GM19438 (cell line): ENCODE measurements at regions not wholly inside any gene's neighbourhood (a gene's known extent, or its start where the extent isn't known, plus 50 kb on each side); places are given as distances from the start of the nearest gene placed in this dataset.
A peak's percentile ranks its signal among the peaks of the same experiment; 100 is the strongest.

Experiments
- ATAC-seq: cut with Tn5 transposase; IDR thresholded peaks from one replicate; pipeline ENCODE4 v1.9.1; 2021; ENCODE audit warnings: low read depth; ENCODE audit not compliant: unreplicated experiment

DNA sequence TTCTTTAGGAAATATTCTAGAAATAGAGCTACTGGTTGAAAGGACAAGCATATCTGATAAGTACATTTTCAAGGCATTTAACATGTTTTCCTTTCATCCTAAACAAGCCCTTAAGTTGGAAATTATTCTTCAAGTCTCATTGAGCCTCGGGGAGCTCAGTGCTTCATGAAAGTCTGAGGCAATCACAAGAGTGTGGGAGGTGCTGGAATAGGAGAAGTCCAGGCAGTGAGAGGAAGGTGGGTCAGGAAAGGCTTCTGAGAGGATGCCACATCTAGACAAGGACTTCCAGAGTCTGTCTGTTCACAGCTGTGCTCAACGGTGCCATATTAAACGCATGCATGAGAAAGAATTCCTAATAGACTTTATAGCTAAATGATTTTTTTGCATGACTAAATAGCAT, 69.8 kb downstream of the CD83 start:
- ATAC-seq: no peak

DNA sequence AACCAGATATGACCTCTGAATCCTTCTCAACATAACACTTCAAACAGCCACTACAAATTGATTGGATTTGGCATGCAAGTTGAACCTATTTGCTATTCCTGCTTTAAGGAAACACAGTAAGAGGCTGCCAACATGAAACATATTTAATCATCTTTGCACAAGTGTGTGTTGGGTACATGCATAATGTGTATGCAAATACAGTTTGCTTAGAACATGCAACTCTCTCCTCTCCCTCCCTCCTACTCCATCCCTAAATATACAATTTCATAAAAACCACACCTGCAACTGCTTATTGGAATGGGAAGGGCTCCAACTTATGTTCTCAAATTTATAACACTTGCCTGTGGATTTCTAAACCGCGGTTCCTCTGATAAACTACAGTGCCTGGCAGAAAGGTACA, 71.5 kb downstream of the CD83 start:
- no peak for ATAC-seq

DNA sequence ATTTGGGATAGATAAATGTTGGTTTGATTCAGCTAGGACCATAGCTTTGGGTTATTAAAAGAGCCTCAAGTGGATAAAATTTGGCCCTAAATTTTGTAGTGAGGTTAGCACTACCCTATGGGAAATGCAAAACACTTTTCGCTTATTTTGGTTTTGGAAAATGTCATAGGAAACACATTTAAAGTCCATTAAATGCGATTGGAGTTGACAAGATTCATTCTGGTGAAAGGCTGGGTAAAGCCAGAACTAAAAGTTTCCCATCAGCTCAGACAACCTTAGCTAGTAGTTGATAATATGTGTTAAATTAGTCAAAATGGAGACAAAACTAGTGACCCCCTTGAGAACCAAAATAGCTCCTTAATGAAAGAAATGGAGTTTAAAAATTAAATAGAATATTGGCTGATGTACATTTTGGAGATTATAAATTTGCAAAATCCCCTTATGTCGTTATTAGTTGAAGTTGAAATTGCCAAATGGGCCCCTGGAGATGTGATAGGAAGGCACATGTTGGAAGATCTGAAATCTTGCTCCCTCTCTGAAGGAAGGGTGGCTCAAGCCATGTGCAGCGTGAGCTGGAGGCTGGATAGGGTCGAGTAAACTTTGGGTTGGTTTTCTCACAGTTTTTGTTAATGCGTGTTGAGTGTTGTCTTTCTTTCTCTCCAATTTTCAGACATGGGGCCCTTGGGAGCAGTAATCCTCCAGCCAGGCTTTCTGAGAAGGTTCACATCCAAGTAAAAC, 72.8 kb downstream of the CD83 start:
- no peak for ATAC-seq

DNA sequence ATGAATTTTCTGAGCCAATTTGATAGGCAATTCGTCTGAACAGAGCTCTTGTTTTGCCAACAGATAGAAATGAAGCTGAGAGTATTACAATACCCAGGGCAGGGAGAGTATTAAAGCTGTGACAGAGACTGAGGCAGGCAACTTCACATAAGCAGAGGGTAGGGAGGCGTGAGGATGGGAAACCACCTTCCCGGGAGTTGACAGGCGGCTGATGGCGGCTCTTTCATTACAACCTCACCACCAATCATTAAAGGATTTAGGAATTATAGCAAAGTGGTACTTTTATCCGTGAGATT, 73.3 kb downstream of the CD83 start:
- ATAC-seq: no peak

DNA sequence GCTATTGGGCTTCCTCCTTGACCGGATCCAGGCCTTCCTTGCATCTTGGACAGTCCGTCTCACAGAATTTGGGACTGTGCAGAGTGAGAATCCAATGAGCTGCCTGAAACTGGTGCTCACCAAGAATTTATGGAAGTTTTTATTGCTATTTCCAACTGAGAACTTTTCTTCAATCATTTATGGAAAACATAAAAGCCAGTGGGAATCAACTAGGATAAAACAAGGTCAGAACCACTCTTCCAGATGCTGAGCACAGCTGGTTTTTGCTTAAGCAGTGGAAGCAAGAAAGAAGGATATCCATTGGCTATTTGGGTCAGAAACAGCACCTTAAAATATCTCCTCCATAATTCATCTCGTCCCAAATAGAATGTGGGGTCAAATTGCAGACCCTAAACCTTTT, 74.2 kb downstream of the CD83 start:
- no peak for ATAC-seq

DNA sequence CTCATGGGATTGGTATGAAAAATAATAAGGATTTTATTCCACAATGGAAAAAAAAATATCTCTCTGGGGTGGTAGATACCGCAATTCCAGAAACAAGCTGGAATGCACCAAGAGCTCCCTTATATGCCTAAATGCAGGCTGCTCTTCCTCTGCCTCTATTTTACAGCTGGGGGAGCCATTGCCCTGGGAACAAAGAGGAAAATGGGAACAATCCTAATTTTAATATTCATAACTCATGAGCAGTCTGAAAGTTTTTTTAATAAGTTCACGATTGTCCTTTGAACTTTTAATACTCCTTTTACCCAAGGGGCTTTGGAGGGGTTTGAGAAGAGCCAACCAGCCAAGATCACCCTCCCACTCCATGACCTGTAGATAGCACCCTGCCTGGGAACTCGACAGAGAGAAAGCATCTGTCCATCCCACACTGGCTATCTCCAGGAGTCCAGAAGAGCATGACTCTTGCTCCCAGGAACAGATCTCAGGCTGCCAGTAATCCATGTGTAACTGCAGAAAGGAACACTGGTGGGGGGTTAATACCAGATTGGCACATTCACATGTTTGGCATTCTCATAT, 74.7 kb downstream of the CD83 start:
- ATAC-seq: no peak

DNA sequence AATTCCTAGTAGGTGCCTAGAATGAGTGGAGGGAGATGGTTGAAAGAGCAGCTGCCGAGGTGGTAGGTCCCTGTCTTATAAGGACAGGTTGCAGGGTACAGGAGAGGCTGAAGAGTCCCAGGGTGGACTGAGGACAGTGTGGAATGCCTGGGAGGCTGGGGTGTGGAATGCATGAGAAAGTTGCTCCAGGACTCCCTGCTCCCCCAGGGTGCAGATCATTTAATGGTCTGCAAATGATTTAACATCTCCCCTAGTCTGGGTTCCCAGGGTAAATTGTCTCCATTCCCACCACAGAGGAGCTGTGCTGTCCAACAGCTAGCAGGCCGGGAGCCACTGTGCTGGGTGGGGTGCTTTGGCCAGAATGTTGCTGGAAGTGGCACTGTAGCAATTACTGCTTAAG, 76.0 kb downstream of the CD83 start:
- ATAC-seq: no peak

DNA sequence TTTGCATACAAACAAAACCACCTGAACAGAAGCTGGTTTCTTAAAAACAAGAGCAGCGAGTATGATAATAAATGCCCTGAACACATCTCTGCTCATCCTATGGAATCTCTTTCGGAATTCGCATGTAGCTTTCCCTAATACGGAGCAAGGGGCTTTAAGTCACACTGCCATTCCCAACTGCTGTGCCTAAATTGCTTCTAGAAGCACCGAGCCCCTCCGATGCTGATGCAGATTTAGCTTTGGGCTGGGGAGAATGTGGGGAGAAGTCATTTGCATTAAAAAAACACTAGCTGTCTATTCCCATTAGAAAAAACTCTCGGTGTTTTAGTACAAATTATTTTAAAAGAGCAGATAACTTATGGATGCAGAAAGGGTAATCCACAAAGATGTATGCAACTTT, 76.9 kb downstream of the CD83 start:
- no peak for ATAC-seq

DNA sequence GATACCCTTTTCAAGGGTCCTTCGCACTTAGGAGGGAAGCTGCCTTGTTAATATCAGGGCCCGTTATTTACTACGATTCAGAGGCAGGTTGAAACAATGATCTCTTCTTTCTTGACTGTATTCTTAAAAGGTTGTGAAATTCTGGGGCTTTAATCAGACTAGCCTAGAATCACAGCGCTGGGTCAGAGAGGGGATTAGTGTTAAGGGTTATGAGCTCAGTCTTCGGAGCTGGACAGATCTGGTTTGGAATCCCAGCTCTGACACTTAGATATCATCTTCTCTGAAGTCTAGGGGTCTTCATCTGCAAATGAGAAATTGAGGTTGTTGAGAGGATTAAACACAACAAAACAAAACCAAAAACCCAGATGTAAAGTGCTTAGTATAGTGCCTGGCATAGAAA, 77.4 kb downstream of the CD83 start:
- ATAC-seq: no peak

DNA sequence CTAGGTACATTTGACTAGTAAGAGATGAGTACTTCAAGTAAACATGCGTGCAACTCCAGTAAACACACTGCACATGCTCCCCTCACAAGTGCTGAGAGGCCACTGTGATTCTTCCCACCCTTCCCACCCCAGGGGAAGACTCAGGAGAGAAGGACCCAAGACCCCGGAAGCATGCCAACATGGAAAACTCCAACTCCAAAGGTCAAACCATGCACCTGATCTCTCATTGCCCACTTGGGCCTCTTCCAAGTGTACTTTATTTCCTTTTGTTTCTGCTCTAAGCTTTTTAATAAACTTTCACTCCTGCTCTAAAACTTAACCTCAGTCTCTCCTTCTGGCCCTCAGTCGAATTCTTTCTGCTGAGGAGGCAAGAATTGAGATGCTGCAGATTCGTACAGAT, 78.5 kb downstream of the CD83 start:
- no peak for ATAC-seq

DNA sequence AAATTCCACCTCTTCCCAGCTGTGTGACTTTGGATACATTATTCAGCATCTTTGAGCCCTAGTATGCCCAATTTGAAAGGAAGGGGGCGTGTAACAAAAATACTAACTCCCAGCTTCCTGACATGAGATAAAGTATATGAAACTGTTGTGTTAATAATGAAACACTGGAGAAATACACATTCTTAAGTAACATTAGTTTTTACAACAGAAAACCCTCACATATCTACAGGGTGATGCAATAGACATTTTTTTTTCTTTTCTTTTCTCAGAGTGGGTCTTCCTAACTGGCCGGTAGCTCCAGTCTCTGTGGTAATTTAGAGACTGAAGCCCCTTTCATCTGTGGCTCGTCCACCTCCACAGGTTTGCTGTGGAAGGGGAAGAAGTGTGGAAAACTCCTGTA, 79.5 kb downstream of the CD83 start:
- ATAC-seq: no peak

DNA sequence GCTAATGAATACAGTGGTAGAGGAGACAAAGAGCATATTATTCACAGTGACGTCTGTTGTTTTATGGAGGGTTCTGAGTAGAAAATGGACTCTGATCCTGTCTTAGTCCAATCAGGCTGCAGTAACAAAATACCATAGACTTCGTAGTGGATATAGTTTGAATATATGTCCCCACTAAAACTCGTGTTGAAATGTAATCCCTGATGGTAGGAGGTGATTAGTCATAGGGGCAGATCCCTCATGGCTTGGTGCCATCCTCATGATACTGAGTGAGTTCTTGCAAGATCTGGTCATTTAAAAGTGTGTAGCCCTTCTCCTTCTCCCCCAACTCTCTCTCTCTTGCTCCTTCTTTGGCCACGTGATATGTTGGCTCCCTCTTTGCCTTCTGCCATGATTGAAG, 82.5 kb downstream of the CD83 start:
- ATAC-seq: no peak

DNA sequence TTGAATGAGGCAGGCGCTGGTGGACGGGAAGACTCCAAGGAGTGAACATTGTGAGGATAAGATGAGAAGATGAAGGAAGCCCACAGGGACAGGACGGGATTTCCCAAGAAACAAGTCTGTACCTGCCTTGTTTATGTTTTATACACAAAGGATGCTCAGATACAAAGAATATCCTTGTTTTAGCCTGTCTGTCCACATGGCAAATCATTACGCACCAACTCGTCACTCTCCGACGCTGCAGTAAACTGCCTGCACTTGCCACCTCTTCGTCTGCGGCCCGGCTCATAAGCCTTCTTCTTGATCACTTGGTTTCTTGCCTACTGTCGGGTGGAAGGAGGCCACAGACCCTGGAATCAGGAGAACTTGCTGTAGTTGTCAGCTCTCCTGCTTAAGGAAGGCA, 85.4 kb downstream of the CD83 start:
- ATAC-seq: no peak

DNA sequence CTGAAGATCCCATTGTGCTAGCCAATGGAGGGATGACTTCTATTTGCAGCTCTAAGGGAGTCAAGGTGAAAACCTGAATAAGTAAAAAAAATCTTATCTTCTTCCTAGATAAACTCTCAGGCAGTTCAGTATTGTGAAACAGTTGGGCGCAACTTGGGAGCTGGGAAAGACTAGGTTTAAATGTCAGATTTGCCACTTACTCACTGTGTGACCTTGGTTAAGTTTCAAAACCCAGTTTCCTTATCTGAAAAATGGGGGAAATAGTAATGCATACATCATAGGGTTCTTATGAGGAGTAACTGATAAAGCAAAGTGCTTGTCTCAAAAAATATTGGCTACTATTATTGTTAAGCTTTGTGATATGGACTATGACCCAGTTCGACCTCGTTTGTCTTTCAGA, 88.8 kb downstream of the CD83 start:
- ATAC-seq: no peak

DNA sequence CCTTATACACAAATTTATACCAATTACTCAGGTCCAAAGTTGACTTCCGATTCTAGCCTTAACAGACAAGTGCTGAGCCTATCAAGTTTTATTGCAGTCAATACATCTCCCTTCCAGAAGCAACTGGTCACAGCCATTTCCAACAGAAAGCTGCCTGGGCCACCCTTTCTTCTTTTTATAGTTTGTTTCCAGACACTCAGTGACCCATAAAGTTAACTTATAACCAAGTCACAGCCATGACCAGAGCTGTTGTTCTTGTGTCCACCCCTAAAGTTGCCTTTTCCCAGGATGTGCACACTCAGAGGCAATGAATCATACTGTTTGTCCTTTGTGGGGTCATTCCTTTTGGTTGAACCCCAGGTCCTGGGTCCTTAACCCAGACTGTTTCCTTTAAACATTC, 89.9 kb downstream of the CD83 start:
- ATAC-seq: no peak

DNA sequence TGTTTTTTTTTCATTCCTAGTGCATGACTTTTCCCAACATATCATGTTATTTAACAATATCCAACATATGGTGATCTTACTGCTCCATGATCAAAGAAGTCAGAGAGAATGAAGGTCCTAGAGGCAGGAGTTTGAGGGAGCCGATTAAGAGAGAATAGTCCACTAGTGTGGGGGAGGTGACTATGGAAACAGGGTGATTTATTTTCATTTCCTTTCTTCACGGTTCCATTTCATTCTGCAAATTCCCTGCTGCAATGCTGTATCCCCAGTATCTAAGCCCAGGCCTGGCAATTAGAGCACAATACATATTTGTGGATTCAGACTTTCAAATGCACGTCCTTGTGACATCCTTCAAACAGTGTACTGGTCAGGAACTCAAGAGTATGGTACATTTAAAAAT, 91.4 kb downstream of the CD83 start:
- ATAC-seq: no peak

DNA sequence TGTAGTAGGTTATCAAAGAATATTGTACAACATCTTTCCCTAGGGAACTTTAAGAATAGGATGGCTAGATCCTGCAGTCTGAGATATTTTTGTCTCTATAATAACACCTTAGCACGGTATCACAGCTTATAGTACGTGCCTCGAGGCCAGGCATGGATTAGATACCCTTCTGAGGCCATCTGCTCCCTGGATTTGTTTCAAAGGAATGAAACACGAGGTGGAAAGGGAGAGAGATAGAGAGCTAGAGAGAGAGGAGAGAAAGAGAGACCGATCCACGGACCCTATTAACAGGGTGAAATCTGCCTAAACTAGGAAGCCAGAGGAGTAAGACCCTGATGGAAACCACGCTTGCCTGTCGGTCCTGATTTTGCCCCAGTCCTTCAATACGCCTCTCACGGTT, 92.5 kb downstream of the CD83 start:
- ATAC-seq: no peak

DNA sequence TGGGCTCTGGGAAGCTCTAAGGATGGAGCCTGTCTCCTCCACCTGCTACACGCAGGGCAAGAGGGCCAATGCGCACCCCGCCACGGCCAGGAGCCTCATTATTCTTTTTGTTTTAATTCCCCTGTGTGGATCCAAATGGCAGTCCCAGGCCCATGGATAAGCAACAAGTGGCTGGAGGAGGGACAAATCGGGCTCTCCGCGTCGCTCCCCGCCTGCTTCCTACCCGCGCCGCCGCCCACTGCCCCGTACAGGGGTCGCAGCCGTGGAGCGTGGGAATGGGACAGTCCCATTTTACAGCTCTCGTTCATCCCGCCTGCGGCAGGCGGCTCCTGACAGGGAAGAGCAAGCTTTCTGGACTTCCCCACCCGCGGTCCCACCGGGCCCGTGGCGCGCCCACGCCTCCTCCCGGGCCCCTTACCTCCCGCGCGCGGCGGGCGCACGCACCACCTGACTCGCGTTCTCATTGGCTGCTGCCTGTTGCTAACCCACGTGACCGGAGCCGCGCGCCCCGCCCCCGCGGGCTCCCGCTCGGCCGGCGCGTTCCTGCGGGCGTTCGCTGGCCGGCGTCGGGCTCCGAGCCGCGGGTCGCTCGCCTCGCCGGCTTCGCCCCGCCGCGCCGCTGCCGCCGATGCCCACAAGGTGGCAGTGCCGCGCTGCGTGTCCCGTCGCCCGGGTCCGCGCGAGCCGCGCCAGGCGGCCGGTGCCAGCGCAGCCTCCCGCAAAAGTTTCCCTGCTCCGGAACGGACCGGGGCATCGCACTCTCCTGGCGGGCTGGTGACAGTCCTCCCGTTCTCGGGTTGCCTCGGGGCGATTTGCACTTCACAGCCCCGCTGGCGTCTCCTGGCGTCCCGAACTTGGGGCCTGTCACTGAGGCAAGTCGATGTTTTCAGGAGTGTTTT, 93.3 kb downstream of the CD83 start:
- ATAC-seq: peak; percentile 93

DNA sequence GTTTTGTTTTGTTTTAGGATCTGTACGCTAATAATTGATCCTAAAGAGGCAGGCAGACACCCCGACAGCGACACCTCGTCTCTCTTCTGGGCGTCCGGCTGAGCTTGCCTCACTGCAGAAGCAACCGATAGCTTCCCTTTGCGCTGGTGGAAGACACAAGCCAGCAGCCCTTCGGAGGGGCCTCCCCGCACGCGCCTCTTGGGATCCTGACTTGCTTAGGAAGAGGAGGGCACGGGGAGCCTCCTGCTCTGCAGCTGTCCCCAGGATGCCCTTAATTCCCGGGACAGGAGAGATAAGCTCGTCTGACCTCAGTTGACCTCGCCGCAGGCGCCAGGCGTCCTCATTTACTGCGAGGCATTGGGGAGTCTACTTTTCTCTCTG, 94.0 kb downstream of the CD83 start:
- ATAC-seq: peak; percentile 22

DNA sequence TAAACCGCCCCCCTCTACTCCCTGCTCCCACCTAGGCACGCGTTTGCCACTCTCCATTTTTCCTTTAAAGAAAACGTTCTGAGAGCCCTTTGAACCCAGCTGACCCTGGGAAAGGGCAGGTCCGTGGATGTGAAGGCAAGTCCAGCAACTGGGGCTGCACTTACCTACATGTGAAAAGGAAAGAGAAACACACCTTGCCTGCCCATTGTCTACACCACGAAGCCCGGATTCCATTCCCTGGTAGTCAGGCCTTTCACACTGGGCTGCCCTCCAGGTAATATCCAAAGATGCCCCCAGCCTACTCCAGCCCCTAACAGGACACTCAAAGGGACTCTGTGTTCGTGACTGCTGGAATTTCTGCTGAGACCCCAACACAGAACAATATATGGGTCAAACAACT, 94.4 kb downstream of the CD83 start:
- ATAC-seq: no peak

DNA sequence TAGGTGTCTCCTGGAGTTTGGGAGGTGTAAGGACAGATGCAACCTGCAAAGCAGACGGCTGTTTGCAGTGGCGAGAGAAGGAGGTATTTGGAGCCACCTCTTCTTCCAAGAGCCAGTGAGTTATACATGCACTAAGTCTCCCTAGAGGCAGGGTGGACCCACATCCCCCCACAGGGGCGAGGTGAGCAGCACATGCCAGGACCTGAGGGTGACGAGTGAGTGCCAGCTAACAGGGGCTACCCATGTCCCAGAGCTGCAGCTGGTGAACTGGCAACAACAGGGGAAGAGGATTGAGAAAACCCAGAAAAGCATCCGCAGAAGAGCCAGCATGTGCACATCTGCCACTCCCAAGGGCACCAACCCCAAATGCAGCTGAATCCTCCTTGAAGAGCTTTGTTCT, 95.1 kb downstream of the CD83 start:
- no peak for ATAC-seq
